H1 (cell line): ENCODE measurements at regions not wholly inside any gene's neighbourhood (a gene's known extent, or its start where the extent isn't known, plus 50 kb on each side); places are given as distances from the start of the nearest gene placed in this dataset.

Experiments used
- CTCF ChIA-PET: fragments of 300-600 bp; sonication (Branson Sonifier 250); formaldehyde crosslinking; loops from one replicate; lab custom pipeline; 2021; ENCODE audit not compliant: partially characterized antibody; lab: Charles Lee
- POLR2A ChIA-PET: fragments of 300-600 bp; sonication (Branson Sonifier 250); formaldehyde crosslinking; loops from one replicate; lab custom pipeline; 2021; ENCODE audit warnings: inconsistent platforms; ENCODE audit not compliant: partially characterized antibody; lab: Charles Lee
- DNase-seq, 2 experiments: peaks; one replicate each; pipeline versions ENCODE4 v3.0.0 to v3.0.0-alpha.2; 2010 to 2022; ENCODE audit warnings: low spot score in 2 of 2, low read depth in 1 of 2, mixed read lengths in 1 of 2
- FAIRE-seq: peaks from 2 replicates; lab custom pipeline; 2011; peaks lifted over from hg19 to GRCh38; lab: Jason Lieb, UNC
- H2AFZ ChIP-seq: 2 replicates; pipeline ENCODE4 v1.8.1; 2012; ENCODE audit warnings: low read length, inconsistent platforms
- H2AK5ac ChIP-seq: 2 replicates; pipeline ENCODE4 v1.6.1; 2013; ENCODE audit warnings: low read depth, low read length
- H2BK120ac ChIP-seq: replicated peaks from 2 replicates; pipeline ENCODE3; 2013; ENCODE audit warnings: low read depth, low read length, inconsistent platforms
- H2BK12ac ChIP-seq: 2 replicates; pipeline ENCODE4 v1.6.1; 2013; ENCODE audit warnings: low read depth, low read length
- H2BK15ac ChIP-seq: 2 replicates; pipeline ENCODE4 v1.6.1; 2013; ENCODE audit warnings: low read length
- H2BK20ac ChIP-seq: 2 replicates; pipeline ENCODE4 v1.6.1; 2013; ENCODE audit warnings: low read length
- H2BK5ac ChIP-seq: 2 replicates; pipeline ENCODE4 v1.6.1; 2013; ENCODE audit warnings: low read depth, low read length
- H3K14ac ChIP-seq: 2 replicates; pipeline ENCODE4 v1.6.1; 2013; ENCODE audit warnings: inconsistent platforms; ENCODE audit not compliant: insufficient read length
- H3K18ac ChIP-seq: 2 replicates; pipeline ENCODE4 v1.6.1; 2013; ENCODE audit warnings: low read length; ENCODE audit errors: extremely low read depth
- H3K23ac ChIP-seq: 2 replicates; pipeline ENCODE4 v1.6.1; 2013; ENCODE audit warnings: inconsistent platforms; ENCODE audit not compliant: insufficient read length
- H3K23me2 ChIP-seq: 2 replicates; pipeline ENCODE4 v1.6.1; 2013; ENCODE audit warnings: low read depth, low read length
- H3K27ac ChIP-seq: 2 replicates; pipeline ENCODE4 v1.6.1; 2011; ENCODE audit warnings: low read depth, low read length, inconsistent platforms
- H3K27me3 ChIP-seq, 4 experiments: replicated peaks in 1 of 4; 1 replicate in 1 of 4; 2 replicates in 3 of 4; pipeline versions ENCODE4 v1.6.1 to v1.8.1; 2011 to 2013; ENCODE audit warnings: low read length in 3 of 4, mild to moderate bottlenecking in 3 of 4, inconsistent platforms in 2 of 4, mixed read lengths in 2 of 4, moderate library complexity in 1 of 4; ENCODE audit not compliant: control insufficient read depth in 3 of 4, insufficient read depth in 3 of 4; ENCODE audit errors: extremely low read depth in 1 of 4
- H3K36me3 ChIP-seq, 4 experiments: 2 replicates each; pipeline versions ENCODE4 v1.6.1 to v1.8.1; 2011 to 2013; ENCODE audit warnings: mild to moderate bottlenecking in 4 of 4, low read length in 3 of 4, moderate library complexity in 2 of 4, control low read depth in 1 of 4, inconsistent platforms in 1 of 4; ENCODE audit not compliant: insufficient read depth in 4 of 4, control insufficient read depth in 2 of 4
- H3K4ac ChIP-seq: replicated peaks from 2 replicates; pipeline ENCODE3; 2013; ENCODE audit warnings: low read length, low read depth, mixed read lengths, inconsistent platforms; ENCODE audit not compliant: insufficient read length
- H3K4me1 ChIP-seq, 4 experiments: replicated peaks in 1 of 4; 1 replicate in 1 of 4; 2 replicates in 3 of 4; pipeline versions ENCODE4 v1.6.1 to v1.8.1; 2011 to 2013; ENCODE audit warnings: low read length in 3 of 4, inconsistent platforms in 2 of 4, mixed read lengths in 1 of 4; ENCODE audit not compliant: insufficient read depth in 4 of 4, control insufficient read depth in 3 of 4
- H3K4me2 ChIP-seq, 2 experiments: 2 replicates each; pipeline versions ENCODE4 v1.6.1 to v1.8.1; 2011 to 2013; ENCODE audit warnings: low read depth in 2 of 2, low read length in 2 of 2, control low read depth in 1 of 2, inconsistent platforms in 1 of 2, mild to moderate bottlenecking in 1 of 2; ENCODE audit not compliant: insufficient read depth in 1 of 2
- H3K4me3 ChIP-seq, 4 experiments: fragments of 200-600, 300-600 bp in 1 of 4; sonication (generic), shearing (Covaris generic), sonication (Bioruptor Twin) in 1 of 4; 2 replicates each; pipeline versions ENCODE4 v1.5.1 to v1.8.1; 2011 to 2016; ENCODE audit warnings: low read length in 4 of 4, low read depth in 3 of 4, control low read depth in 2 of 4, inconsistent platforms in 2 of 4, mild to moderate bottlenecking in 2 of 4, mixed read lengths in 1 of 4, moderate library complexity in 1 of 4; ENCODE audit not compliant: insufficient read depth in 2 of 4; ENCODE audit errors: extremely low read depth in 1 of 4
- H3K56ac ChIP-seq: replicated peaks from 2 replicates; pipeline ENCODE3; 2013; ENCODE audit warnings: low read depth, mild to moderate bottlenecking, mixed read lengths, low read length, inconsistent platforms; ENCODE audit not compliant: insufficient read length
- H3K79me1 ChIP-seq: 2 replicates; pipeline ENCODE4 v1.6.1; 2013; ENCODE audit warnings: low read depth, low read length, control low read depth
- H3K79me2 ChIP-seq, 2 experiments: 2 replicates each; pipeline versions ENCODE4 v1.6.1 to v1.8.1; 2012 to 2013; ENCODE audit warnings: low read length in 2 of 2, mild to moderate bottlenecking in 2 of 2, inconsistent platforms in 1 of 2; ENCODE audit not compliant: insufficient read depth in 2 of 2, control insufficient read depth in 1 of 2
- H3K9ac ChIP-seq, 4 experiments: replicated peaks in 1 of 4; 1 replicate in 1 of 4; 2 replicates in 3 of 4; pipeline versions ENCODE4 v1.6.1 to v1.8.1; 2011 to 2013; ENCODE audit warnings: low read depth in 3 of 4, low read length in 3 of 4, control low read depth in 2 of 4, mild to moderate bottlenecking in 2 of 4, moderate library complexity in 2 of 4, inconsistent platforms in 1 of 4; ENCODE audit errors: extremely low read depth in 1 of 4
- H3K9me3 ChIP-seq, 2 experiments: 2 replicates each; pipeline versions ENCODE4 v1.6.1 to v1.8.1; 2012 to 2013; ENCODE audit warnings: mild to moderate bottlenecking in 2 of 2, moderate library complexity in 2 of 2, control low read depth in 1 of 2, inconsistent platforms in 1 of 2, low read depth in 1 of 2, low read length in 1 of 2, mixed read lengths in 1 of 2; ENCODE audit not compliant: insufficient read depth in 2 of 2
- H4K20me1 ChIP-seq, 2 experiments: replicated peaks in 1 of 2; 2 replicates each; pipeline versions ENCODE3 to v1.8.1; 2011 to 2013; ENCODE audit warnings: inconsistent platforms in 2 of 2, low read length in 2 of 2, mild to moderate bottlenecking in 1 of 2; ENCODE audit not compliant: insufficient read depth in 2 of 2, control insufficient read depth in 1 of 2
- H4K5ac ChIP-seq: 2 replicates; pipeline ENCODE4 v1.6.1; 2013; ENCODE audit warnings: low read length, low read depth, mixed read lengths, inconsistent platforms; ENCODE audit not compliant: insufficient read length
- H4K8ac ChIP-seq: 2 replicates; pipeline ENCODE4 v1.8.0; 2013; ENCODE audit warnings: mild to moderate bottlenecking, moderate library complexity, low read length, inconsistent platforms; ENCODE audit not compliant: insufficient read depth; ENCODE audit errors: extremely low read depth
- H4K91ac ChIP-seq: replicated peaks from 2 replicates; pipeline ENCODE3; 2013; ENCODE audit warnings: low read length, mixed read lengths, inconsistent platforms; ENCODE audit not compliant: insufficient read length
- BACH1 ChIP-seq: IDR thresholded peaks from 2 replicates; pipeline ENCODE4 v1.6.1; 2012; ENCODE audit warnings: low read length, improper control_type of control experiment
- FOSL1 ChIP-seq: IDR thresholded peaks from 2 replicates; pipeline ENCODE4 v1.6.1; 2011; ENCODE audit warnings: mild to moderate bottlenecking, low read depth, low read length, moderate library complexity; ENCODE audit not compliant: insufficient read depth
- RAD21 ChIP-seq, 2 experiments: IDR thresholded peaks in 1 of 2; conservative IDR thresholded peaks in 1 of 2; 2 replicates each; pipeline ENCODE4 v1.6.1; 2011; ENCODE audit warnings: low read depth in 2 of 2, low read length in 2 of 2, improper control_type of control experiment in 1 of 2, inconsistent platforms in 1 of 2, mild to moderate bottlenecking in 1 of 2, moderate library complexity in 1 of 2
- SIRT6 ChIP-seq: IDR thresholded peaks from one replicate; pipeline ENCODE4 v1.7.1; 2012; ENCODE audit warnings: low read length, inconsistent platforms
- WGBS, 2 experiments: shearing (Covaris generic) in 1 of 2; methylation state at CpG; one replicate each; pipeline versions ENCODE4 v1.1.6 to v1.1.7; 2013 to 2015; ENCODE audit warnings: low lambda C conversion rate in 2 of 2, mixed read lengths in 2 of 2, inconsistent platforms in 1 of 2, low coverage in 1 of 2, missing lambda C conversion rate in 1 of 2; ENCODE audit not compliant: insufficient replicate concordance in 2 of 2, insufficient coverage in 1 of 2, insufficient read length in 1 of 2; ENCODE audit errors: extremely low coverage in 1 of 2, missing lambda C conversion rate in 1 of 2; 5-methylcytosine and 5-hydroxymethylcytosine counted together

GRCh38 chr3:194871143-194871863, 185.6 kb downstream of the FAM43A start:
- H3K4me2 ChIP-seq: no peak overlapping the region
- DNase-seq (no peak), FAIRE-seq (no peak)
- no peak overlapping the region for H2BK15ac ChIP-seq
- peaks cover 0 to 12% (median 7%) of the 10 kb centered on the region in 4 experiments; a peak in 6 of 7 replicates for H3K4me1 ChIP-seq
- no peaks in the 10 kb centered on the region for H3K79me1 ChIP-seq
- no peaks in the 10 kb centered on the region for H3K36me3 ChIP-seq
- no peak overlapping the region for H3K56ac ChIP-seq
- no peak overlapping the region for H2BK120ac ChIP-seq
- peaks cover 0 to 2% of the 10 kb centered on the region in 2 experiments; a peak in 2 of 4 replicates for H3K9me3 ChIP-seq
- 80% methylated on average over 11 of the region's 13 CpGs; no CpG with 5 or more reads in 1 of the 2 experiments for WGBS, 2 experiments
- H3K4me3 ChIP-seq: no peak overlapping the region
- no peak overlapping the region for H2BK20ac ChIP-seq
- H3K79me2 ChIP-seq: no peaks in the 10 kb centered on the region
- ChIA-PET CTCF (interaction anchor here (0.6 to 2.4 kb wide), 10 partner anchors 9 to 243 kb away, joined by 3 to 7 read pairs (median 4); no protein-coding TSS in a partner anchor), POLR2A (interaction anchor here (0.6 kb wide), 1 partner anchor 37 kb away, joined by 4 read pairs; no protein-coding TSS in a partner anchor)
- H4K20me1 ChIP-seq: no peaks in the 10 kb centered on the region
- no peak overlapping the region for H3K27ac ChIP-seq
- peak overlapping the region; percentile 65 for H4K8ac ChIP-seq
- H4K5ac ChIP-seq: no peak overlapping the region
- no peak overlapping the region for H4K91ac ChIP-seq
- 0 out of 2 replicates have a peak overlapping the region, but pooled peaks have one; percentile 91 for H2AK5ac ChIP-seq
- H2BK12ac ChIP-seq: peak overlapping the region; percentile 27; the same call in 1 of the 2 replicates
- H3K27me3 ChIP-seq: no peaks in the 10 kb centered on the region
- H2BK5ac ChIP-seq: no peak overlapping the region
- no peak overlapping the region for H3K18ac ChIP-seq
- no peak overlapping the region for H3K14ac ChIP-seq
- no peak overlapping the region for H3K9ac ChIP-seq
- no peak overlapping the region for H2AFZ ChIP-seq
- no peaks in the 10 kb centered on the region for H3K23me2 ChIP-seq
- H3K4ac ChIP-seq: no peak overlapping the region
- no peak overlapping the region for H3K23ac ChIP-seq
- TF ChIP-seq RAD21 (IDR thresholded peaks at IDR 0.05 in 1 of 2, conservative IDR thresholded peaks at IDR 0.05 in 1 of 2; ENCODE audit: low read depth in 2 of 2, low read length in 2 of 2): no peak
- no peak for TF ChIP-seq FOSL1
- no peak for TF ChIP-seq BACH1
- no peak for TF ChIP-seq SIRT6
